ENCODE measurements at regions not wholly inside any gene's neighbourhood (a gene's known extent, or its start where the extent isn't known, plus 50 kb on each side); places are given as distances from the start of the nearest gene placed in this dataset.
"Not testable (repeated sequence)": the region's sequence is repeated elsewhere in the genome, so short reads cannot be mapped to it uniquely, and the experiment has no call there.

GRCh38 chr11:26882363-26882880 is 111.5 kb upstream of the FIBIN start:
- DNase-seq (ENCODE audit: low read depth in 4 of 4, low spot score in 3 of 4): not testable (repeated sequence)

GRCh38 chr11:26891501-26891900 is 102.4 kb upstream of the FIBIN start:
- no peak for DNase-seq (ENCODE audit: low read depth in 4 of 4, low spot score in 3 of 4)

GRCh38 chr11:26896719-26897118 is 97.2 kb upstream of the FIBIN start:
- DNase-seq (ENCODE audit: low read depth in 4 of 4, low spot score in 3 of 4): no peak

DNA sequence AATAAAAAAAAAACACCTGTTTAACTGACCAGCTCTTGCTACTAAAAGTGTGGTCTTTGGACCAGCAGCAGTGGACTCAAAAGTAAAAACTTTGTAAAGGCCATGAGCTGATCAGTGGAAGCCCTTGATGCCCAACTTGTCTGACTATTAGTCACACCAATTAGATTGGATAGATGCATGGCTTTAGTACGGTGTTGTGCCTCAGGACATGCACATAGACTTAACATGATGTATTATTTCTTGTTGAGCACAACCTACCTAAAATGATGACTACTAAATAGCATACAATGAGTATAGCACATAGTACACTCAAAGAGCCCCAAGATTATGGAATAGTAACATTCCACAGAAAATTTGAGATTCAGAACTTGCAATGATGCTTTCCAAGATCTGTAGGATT is 95.1 kb upstream of the FIBIN start:
- DNase-seq (ENCODE audit: low read depth in 4 of 4, low spot score in 3 of 4): no peak

DNA sequence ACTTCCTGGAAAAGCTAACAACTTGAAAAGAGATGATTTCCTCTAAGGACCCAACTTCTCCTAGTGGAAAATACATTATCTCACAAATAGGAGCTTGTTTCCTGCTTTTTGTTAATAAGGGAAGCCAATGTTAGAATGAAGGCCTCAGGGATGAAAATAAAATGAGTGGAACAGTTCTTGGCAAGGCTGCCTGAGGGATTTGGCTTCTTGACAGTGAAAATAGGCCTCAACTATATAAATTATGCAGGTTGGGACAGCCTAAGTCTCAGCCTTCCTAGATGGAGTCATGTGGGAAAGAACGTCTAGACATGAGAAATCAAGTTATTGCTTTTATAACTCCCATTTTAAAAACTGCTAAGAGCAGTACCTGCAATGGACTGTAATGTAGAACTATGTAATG is 92.8 kb upstream of the FIBIN start:
- DNase-seq (ENCODE audit: low read depth in 4 of 4, low spot score in 3 of 4): peak in 3 of 4 donors; percentile 7 to 28 (median 12)

DNA sequence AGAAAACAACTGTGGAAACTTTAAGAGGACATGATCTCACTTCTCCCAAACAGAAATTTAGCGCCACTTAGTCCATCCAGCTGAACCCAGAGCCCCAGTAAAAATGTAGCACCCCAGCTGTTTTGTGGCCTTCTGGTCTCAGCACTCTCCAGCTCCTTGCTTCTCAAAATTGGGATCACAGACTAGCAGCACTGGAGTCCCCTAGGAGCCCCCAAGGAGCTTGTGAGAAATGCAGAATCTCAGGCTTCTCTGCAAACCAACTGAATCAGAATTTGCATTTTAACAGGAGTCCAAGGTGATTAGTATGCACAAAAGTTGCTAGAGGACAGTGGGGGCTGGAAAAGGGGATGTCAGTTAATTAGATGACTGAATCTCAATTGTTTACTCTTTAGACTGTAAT is 89.8 kb upstream of the FIBIN start:
- DNase-seq (ENCODE audit: low read depth in 4 of 4, low spot score in 3 of 4): no peak

DNA sequence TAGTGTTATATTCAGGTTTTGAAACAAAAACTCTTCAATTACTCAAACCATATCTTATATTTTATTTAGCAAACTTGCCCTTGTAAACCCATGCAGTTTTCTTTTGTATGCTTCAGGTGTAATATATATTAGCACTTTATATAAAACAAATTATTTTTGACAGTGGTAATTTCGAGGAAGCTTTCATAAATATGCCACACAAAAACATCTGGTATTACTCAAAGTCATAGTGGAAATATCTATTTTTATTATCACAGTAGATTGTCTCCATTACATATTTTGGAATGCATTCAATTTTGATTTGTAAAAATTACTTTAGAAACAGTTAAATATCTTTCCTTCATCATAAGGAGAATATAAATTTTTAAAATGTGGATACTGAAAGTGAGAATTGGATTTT is 89.1 kb upstream of the FIBIN start:
- DNase-seq (ENCODE audit: low read depth in 4 of 4, low spot score in 3 of 4): no peak

GRCh38 chr11:26905368-26905767 is 88.5 kb upstream of the FIBIN start:
- no peak for DNase-seq (ENCODE audit: low read depth in 4 of 4, low spot score in 3 of 4)

DNA sequence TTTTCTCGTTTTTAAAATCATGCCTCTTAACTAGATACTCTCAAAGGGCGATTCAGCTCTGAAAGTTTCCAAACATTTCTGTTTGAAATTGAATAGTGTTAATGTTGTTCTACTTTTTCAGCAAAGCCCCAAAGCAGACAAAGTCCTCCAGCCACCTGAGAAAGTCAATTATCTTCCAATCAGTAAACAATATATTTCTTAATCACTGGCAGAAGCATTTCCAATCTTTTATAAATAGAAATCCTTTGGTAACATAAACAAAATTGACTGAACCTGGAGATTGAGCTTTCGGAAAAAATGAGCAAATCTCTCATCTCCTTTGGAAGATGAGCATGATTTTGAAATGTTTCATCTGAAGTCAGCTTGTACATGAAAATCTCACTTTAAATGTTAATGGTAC is 84.4 kb upstream of the FIBIN start:
- DNase-seq (ENCODE audit: low read depth in 4 of 4, low spot score in 3 of 4): no peak

DNA sequence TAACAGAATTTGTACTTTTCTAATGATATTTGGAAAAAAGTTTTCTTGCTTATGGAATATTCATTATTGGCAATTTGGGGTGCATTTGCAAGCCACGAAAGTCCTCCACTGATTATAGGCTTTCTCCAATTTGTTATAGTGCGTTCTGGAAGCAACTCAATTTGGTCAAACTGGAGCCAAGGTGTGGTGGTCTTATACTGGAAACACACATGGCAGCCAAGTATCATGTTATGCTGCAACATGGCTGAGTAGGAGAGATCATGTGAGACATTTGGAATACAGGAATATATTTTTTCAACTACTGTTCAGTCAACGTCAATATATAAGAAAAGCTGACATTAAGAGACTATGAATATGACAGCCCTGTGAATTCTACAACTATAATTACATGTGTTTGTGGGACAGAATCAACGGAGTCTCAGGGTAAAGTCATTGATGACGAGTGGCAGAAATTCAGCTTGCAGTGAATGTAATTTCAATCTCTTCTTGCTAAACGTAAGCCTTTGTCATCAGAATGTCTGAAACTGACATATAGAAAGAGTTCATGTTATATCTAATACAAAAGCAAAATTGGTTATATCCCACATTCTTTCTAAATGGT is 83.8 kb upstream of the FIBIN start:
- no peak for DNase-seq (ENCODE audit: low read depth in 4 of 4, low spot score in 3 of 4)

DNA sequence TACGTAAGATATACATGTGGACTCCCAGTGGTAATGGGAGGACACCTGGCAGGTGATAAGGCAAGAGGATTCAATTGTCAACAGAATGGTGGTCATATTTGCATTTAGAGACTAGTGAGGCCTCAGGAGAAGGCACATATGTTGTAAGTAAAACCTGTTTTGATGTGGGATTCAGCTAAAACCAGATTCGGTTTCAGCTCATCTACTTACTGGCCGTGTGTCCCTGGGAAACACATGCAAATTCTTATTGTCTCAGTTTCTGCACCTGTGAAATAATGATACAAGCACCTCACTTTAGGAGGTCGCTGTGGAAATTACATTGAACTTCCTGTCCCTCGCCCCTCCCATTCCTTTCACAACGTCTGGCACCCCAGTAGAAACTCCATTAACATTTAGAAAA is 78.9 kb upstream of the FIBIN start:
- no peak for DNase-seq (ENCODE audit: low read depth in 4 of 4, low spot score in 3 of 4)

DNA sequence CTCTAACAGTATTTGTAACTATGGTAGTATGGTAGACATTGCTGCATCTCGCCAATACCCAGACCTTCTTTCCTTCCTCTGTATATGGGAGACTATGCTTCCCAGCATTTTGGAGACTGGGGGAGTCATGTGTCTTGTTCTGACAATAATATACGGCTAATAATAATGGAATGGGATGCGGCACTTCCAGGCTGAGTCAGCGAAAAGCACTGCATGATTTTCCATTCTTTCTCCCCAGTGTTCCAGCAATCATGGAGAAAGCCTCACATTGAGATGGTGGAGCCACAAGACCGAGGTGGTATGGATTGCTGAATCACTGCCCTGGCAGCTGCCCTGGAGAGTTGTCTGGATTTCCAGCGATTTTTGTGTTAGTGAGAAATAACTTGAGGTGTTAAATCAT is 77.1 kb upstream of the FIBIN start:
- no peak for DNase-seq (ENCODE audit: low read depth in 4 of 4, low spot score in 3 of 4)

DNA sequence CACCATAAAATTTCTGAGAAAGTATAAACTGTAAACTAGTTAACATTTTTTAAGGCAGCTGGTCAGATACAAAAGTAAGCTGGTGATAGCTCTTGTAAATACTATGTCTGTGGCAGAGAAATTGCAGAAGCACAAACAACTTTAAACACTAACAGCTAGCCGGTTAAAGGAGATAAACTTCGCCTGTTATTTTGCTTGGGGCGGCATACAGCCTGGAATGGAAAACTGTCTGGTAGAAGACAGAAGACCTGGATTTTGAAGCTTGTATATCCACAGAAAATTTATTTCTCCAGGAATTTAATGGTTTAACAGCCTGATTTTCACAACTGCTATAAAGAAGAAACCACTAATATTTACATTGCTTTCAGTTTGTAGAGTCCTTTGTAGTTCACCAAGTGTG is 65.3 kb upstream of the FIBIN start:
- no peak for DNase-seq (ENCODE audit: low read depth in 4 of 4, low spot score in 3 of 4)

GRCh38 chr11:26929806-26930517 is 64.0 kb upstream of the FIBIN start:
- no peak for DNase-seq (ENCODE audit: low read depth in 4 of 4, low spot score in 3 of 4)

DNA sequence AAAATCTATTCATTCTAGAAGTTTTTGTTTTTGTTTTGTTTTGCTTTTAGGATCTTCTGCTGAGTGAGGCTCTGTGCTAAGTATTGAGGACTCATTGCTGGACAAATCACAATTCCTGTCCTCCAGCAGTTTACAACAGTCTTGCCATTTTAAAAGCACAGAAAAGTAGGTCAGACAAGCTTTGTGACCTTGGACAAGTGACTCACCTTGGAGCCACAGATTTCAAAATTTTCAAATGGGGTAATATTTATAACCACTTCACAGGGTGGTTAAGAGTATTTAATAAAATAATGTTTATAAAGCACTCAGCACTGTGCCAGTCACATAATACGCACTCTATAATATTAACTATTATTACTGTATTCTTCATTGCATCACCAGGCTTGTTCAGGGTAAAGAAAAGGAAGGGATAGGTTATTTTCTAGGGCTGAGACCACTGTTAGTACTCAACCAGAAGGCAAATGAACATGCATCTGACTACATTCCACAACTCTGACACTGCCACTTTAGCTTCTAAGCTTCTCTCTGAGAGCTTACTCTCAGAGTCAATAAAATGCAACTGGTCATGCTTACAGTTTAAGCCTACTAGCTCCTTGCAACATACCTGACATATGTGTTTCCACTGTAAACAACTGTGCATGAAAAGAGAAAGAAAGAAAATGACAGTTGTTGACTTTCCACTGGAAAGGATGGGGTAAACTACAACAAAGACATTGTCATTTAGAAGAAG is 63.2 kb upstream of the FIBIN start:
- DNase-seq (ENCODE audit: low read depth in 4 of 4, low spot score in 3 of 4): no peak

DNA sequence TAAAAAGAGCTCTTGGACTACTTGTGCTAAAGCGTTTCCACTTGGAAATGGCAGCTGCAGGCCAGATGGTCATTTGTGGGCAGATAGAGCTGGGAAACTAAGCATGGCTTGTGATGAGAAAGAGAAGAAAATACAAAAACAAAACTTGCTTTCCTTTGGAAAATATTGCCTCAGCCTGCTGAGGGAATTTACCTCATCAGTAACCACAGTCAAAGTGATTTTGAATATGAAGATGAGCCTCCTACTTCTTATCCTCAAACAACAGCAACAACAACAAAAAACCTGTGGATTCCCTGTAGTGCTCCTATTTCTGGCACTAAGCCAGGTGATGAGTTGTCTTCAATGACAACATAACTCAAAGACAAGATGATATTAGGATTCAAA is 62.7 kb upstream of the FIBIN start:
- no peak for DNase-seq (ENCODE audit: low read depth in 4 of 4, low spot score in 3 of 4)

DNA sequence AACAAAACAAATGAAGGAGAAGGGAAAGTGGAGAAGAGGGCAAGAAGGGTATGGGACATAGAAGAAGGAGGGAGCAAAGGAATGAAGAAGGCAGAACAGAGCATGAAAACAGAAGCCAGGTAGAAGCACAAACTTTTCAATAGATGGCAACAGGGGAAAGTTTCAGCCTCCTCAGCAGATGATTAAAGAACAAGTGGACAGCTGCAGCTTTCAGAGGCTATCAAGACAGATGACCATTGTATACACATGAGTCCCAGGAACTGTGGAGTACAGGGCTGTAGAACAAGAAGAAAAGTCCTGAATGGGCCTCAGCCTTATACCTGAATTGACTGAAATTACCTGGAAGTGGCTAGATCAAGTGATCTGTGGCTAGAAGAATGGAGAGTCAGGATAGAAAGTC is 62.0 kb upstream of the FIBIN start:
- DNase-seq (ENCODE audit: low read depth in 4 of 4, low spot score in 3 of 4): no peak

DNA sequence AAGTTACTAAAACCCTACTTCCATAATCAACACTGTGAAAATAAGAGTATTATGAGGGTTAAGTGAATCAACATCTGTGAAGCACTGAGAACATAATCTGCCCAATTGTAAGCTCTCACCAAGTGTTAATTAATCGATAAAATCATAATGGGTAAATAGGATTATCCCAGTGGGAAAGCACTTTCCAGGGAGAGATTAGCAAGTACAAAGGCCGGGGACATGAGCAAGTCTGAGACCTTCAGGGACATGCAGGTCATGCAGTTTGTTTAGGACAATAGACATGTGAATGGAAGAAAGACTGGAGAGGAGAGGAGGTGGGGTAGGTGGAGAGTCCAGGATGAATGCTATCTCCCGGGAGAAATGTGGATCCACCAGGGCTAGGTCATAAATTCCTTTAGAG is 57.8 kb upstream of the FIBIN start:
- no peak for DNase-seq (ENCODE audit: low read depth in 4 of 4, low spot score in 3 of 4)

DNA sequence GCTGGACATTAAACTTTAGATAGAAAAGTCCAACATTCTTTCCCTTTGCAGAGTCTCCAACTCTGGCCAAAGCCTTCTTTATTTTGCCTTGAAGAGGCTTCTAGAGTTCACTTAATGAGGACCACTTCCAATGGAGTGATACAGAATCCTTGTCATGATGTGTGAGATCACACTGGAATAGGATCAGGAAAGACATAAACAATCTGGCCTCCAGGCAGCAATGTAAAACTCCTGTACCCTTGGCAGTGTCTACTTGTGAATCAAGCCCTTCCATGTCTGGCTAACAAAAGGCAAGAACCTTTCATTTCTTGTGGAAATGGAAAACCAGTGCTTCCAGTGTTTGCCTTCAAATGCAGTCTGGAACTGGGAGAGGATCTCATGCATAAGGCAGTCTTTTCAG is 56.5 kb upstream of the FIBIN start:
- DNase-seq (ENCODE audit: low read depth in 4 of 4, low spot score in 3 of 4): no peak

DNA sequence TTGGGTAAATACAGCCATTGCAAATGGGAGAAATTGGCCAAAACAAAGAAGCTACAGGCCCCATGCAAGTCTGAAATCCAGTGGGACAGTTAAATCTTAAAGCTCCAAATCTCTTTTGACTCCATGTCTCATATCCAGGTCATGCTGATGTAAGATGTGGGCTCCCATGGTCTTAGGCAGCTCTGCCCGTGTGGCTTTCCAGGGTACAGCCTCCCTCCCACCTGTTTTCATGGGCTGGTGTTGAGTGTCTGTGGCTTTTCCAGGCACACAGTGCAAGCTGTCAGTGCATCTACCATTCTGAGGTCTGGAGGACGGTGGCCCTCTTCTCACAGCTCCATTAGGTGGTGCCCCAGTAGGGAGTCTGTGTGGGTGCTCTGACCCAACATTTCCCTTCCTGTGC is 53.4 kb upstream of the FIBIN start:
- not testable (repeated sequence) for DNase-seq (ENCODE audit: low read depth in 4 of 4, low spot score in 3 of 4)

DNA sequence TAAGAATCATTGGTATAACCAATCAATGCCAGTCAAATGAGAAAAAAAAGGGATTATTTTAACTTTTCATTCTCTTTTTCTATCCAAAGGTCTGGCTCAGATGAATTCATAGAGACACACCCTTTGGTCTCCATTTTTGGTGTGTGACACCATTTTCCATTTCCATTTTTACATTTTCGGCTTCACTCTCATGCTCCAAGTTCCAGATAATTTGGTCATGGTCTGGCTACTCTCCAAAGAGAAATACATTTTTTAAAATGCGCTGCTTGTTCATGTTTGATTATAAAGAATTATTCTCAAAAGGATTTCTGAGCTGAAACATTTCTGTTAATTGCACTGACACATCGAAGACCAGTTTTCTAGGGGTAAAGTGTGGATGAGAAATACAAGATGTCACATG is 51.6 kb upstream of the FIBIN start:
- no peak for DNase-seq (ENCODE audit: low read depth in 4 of 4, low spot score in 3 of 4)

GRCh38 chr11:26943636-26944035 is 50.3 kb upstream of the FIBIN start:
- no peak for DNase-seq (ENCODE audit: low read depth in 4 of 4, low spot score in 3 of 4)

Data from left renal pelvis (tissue), 4 donors.